ENCODE measurements at regions not wholly inside any gene's neighbourhood (a gene's known extent, or its start where the extent isn't known, plus 50 kb on each side); places are given as distances from the start of the nearest gene placed in this dataset.

DNA sequence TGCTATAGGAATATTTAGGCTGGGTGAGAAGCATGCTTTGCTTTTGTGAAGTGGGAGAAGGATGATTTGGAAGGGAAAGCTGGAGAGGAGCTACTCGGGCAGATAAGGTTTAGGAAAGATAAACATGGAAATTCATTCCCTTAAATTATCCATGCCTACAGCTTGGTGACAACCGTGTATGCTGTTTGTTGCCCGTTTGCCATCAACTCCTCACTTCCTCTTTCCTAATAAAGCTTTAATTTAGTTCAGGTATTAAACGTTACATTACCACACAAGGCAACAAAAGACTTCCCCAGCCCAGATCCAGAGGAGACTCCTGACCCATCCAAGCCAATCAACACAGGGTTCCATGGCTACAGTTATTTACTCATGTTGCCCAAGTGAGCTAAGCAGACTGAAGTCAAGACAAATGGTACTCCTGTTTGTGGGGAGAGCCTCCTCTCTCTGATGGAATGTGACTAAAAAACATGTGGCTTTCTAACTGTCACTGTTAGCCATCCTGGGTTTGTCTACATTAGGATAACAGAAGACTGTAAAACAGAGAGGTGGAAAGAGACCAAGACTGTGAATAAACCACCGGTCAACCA is 101.7 kb upstream of the GRAMD1B start (continued):
- TF ChIP-seq, protein P1, sequence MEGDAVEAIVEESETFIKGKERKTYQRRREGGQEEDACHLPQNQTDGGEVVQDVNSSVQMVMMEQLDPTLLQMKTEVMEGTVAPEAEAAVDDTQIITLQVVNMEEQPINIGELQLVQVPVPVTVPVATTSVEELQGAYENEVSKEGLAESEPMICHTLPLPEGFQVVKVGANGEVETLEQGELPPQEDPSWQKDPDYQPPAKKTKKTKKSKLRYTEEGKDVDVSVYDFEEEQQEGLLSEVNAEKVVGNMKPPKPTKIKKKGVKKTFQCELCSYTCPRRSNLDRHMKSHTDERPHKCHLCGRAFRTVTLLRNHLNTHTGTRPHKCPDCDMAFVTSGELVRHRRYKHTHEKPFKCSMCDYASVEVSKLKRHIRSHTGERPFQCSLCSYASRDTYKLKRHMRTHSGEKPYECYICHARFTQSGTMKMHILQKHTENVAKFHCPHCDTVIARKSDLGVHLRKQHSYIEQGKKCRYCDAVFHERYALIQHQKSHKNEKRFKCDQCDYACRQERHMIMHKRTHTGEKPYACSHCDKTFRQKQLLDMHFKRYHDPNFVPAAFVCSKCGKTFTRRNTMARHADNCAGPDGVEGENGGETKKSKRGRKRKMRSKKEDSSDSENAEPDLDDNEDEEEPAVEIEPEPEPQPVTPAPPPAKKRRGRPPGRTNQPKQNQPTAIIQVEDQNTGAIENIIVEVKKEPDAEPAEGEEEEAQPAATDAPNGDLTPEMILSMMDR (conservative IDR thresholded peaks at IDR 0.05; ENCODE audit: low read depth in 2 of 2): no peak
- TF ChIP-seq, protein P2, sequence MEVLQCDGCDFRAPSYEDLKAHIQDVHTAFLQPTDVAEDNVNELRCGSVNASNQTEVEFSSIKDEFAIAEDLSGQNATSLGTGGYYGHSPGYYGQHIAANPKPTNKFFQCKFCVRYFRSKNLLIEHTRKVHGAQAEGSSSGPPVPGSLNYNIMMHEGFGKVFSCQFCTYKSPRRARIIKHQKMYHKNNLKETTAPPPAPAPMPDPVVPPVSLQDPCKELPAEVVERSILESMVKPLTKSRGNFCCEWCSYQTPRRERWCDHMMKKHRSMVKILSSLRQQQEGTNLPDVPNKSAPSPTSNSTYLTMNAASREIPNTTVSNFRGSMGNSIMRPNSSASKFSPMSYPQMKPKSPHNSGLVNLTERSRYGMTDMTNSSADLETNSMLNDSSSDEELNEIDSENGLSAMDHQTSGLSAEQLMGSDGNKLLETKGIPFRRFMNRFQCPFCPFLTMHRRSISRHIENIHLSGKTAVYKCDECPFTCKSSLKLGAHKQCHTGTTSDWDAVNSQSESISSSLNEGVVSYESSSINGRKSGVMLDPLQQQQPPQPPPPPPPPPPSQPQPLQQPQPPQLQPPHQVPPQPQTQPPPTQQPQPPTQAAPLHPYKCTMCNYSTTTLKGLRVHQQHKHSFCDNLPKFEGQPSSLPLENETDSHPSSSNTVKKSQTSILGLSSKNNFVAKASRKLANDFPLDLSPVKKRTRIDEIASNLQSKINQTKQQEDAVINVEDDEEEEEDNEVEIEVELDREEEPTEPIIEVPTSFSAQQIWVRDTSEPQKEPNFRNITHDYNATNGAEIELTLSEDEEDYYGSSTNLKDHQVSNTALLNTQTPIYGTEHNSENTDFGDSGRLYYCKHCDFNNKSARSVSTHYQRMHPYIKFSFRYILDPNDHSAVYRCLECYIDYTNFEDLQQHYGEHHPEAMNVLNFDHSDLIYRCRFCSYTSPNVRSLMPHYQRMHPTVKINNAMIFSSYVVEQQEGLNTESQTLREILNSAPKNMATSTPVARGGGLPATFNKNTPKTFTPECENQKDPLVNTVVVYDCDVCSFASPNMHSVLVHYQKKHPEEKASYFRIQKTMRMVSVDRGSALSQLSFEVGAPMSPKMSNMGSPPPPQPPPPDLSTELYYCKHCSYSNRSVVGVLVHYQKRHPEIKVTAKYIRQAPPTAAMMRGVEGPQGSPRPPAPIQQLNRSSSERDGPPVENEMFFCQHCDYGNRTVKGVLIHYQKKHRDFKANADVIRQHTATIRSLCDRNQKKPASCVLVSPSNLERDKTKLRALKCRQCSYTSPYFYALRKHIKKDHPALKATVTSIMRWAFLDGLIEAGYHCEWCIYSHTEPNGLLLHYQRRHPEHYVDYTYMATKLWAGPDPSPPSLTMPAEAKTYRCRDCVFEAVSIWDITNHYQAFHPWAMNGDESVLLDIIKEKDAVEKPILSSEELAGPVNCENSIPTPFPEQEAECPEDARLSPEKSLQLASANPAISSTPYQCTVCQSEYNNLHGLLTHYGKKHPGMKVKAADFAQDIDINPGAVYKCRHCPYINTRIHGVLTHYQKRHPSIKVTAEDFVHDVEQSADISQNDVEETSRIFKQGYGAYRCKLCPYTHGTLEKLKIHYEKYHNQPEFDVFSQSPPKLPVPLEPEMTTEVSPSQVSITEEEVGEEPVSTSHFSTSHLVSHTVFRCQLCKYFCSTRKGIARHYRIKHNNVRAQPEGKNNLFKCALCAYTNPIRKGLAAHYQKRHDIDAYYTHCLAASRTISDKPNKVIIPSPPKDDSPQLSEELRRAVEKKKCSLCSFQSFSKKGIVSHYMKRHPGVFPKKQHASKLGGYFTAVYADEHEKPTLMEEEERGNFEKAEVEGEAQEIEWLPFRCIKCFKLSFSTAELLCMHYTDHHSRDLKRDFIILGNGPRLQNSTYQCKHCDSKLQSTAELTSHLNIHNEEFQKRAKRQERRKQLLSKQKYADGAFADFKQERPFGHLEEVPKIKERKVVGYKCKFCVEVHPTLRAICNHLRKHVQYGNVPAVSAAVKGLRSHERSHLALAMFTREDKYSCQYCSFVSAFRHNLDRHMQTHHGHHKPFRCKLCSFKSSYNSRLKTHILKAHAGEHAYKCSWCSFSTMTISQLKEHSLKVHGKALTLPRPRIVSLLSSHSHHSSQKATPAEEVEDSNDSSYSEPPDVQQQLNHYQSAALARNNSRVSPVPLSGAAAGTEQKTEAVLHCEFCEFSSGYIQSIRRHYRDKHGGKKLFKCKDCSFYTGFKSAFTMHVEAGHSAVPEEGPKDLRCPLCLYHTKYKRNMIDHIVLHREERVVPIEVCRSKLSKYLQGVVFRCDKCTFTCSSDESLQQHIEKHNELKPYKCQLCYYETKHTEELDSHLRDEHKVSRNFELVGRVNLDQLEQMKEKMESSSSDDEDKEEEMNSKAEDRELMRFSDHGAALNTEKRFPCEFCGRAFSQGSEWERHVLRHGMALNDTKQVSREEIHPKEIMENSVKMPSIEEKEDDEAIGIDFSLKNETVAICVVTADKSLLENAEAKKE (CRISPR knock-in tag; IDR thresholded peaks at IDR 0.05): no peak
- TF ChIP-seq JUNB (IDR thresholded peaks at IDR 0.05; ENCODE audit: unreplicated experiment) (no peak), ZNF331 (CRISPR knock-in tag; IDR thresholded peaks at IDR 0.05; ENCODE audit: low read depth) (no peak)

DNA sequence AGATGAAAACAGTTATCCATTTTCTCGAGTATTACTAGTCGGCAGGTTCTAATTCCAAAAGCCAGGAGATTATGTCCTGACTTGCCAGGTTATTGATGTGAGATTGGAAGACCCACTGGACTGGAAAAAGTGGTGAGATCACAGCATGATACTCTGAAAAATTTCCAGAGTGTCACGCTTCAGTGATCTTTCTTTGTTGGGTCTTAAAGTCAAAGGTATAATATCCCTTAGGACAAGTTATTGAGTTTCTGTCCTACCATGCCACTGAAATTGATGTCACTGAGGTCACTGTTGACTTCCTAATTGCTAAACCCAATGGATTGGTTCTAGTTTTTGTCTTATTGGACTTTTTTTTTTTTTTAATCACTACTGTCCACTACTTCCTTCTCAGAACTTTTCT is 104.5 kb upstream of the GRAMD1B start:
- no peaks in the 10 kb centered on the region for H3K27me3 Mint-ChIP-seq (ENCODE audit: insufficient read depth, low read depth, poor library complexity)
- H3K27ac Mint-ChIP-seq: no peak overlapping the region
- DNase-seq (ENCODE audit: low spot score) (no peak), ATAC-seq (no peak)
- H3K9me3 Mint-ChIP-seq: no peaks in the 10 kb centered on the region
- Histone ChIP-seq H3K9me2 (ENCODE audit: insufficient read depth) (no peaks in the 10 kb centered on the region), H3K79me2 (replicated peaks; ENCODE audit: insufficient read depth) (no peaks in the 10 kb centered on the region), H3K4me3 (no peak overlapping the region), H4K20me1 (replicated peaks; ENCODE audit: insufficient read depth) (no peaks in the 10 kb centered on the region), H3K27me3 (ENCODE audit: insufficient read depth) (no peaks in the 10 kb centered on the region), H2AFZ (no peak overlapping the region), H3K4me2 (no peak overlapping the region), H3K4me1 (ENCODE audit: insufficient read depth) (no peaks in the 10 kb centered on the region; the same call in none of the 2 replicates), H3F3A (replicated peaks; ENCODE audit: low read depth) (no peaks in the 10 kb centered on the region), H3K27ac (ENCODE audit: low read depth) (no peak overlapping the region), H3K36me3 (ENCODE audit: insufficient read depth) (no peaks in the 10 kb centered on the region)
- H3K4me3 Mint-ChIP-seq: no peak overlapping the region
- peaks cover 4% of the 10 kb centered on the region; the same call in 1 of the 3 replicates for H3K4me1 Mint-ChIP-seq
- no peaks in the 10 kb centered on the region for H3K36me3 Mint-ChIP-seq (ENCODE audit: low read depth)
- TF ChIP-seq, protein P1 (conservative IDR thresholded peaks at IDR 0.05; ENCODE audit: low read depth in 2 of 2): no peak
- TF ChIP-seq, protein P3, sequence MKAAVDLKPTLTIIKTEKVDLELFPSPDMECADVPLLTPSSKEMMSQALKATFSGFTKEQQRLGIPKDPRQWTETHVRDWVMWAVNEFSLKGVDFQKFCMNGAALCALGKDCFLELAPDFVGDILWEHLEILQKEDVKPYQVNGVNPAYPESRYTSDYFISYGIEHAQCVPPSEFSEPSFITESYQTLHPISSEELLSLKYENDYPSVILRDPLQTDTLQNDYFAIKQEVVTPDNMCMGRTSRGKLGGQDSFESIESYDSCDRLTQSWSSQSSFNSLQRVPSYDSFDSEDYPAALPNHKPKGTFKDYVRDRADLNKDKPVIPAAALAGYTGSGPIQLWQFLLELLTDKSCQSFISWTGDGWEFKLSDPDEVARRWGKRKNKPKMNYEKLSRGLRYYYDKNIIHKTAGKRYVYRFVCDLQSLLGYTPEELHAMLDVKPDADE (IDR thresholded peaks at IDR 0.05): no peak
